Neural progenitor cell (in vitro differentiated cells): ENCODE measurements at regions not wholly inside any gene's neighbourhood (a gene's known extent, or its start where the extent isn't known, plus 50 kb on each side); places are given as distances from the start of the nearest gene placed in this dataset.

Experiments
- DNase-seq: peaks from one replicate; pipeline ENCODE4 v3.0.0-alpha.2; 2016; ENCODE audit warnings: low spot score
- H2AFZ ChIP-seq: fragments of 200-600 bp; sonication (generic); replicated peaks from 2 replicates; pipeline ENCODE4 v1.6.1; 2016; ENCODE audit warnings: antibody characterized with exemption
- H3F3A ChIP-seq: fragments of 200-600 bp; sonication (generic); 2 replicates; pipeline ENCODE4 v1.6.1; 2016; ENCODE audit warnings: antibody characterized with exemption, low read depth
- H3K27ac ChIP-seq: fragments of 200-600 bp; sonication (generic); 2 replicates; pipeline ENCODE4 v1.5.1; 2016; ENCODE audit warnings: mild to moderate bottlenecking
- H3K27me3 ChIP-seq: fragments of 200-600 bp; sonication (generic); 2 replicates; pipeline ENCODE4 v1.6.1; 2016; ENCODE audit warnings: mild to moderate bottlenecking, moderate library complexity
- H3K36me3 ChIP-seq: fragments of 200-600 bp; sonication (generic); 2 replicates; pipeline ENCODE4 v1.5.1; 2016
- H3K4me1 ChIP-seq: fragments of 200-600 bp; sonication (generic); 2 replicates; pipeline ENCODE4 v1.6.1; 2016; ENCODE audit warnings: mixed run types
- H3K4me2 ChIP-seq: fragments of 200-600 bp; sonication (generic); 2 replicates; pipeline ENCODE4 v1.6.1; 2016
- H3K4me3 ChIP-seq: fragments of 200-600 bp; sonication (generic); 2 replicates; pipeline ENCODE4 v1.5.1; 2016
- H3K79me2 ChIP-seq: fragments of 200-600 bp; sonication (generic); 2 replicates; pipeline ENCODE4 v1.6.1; 2016; ENCODE audit warnings: low read depth
- H3K9ac ChIP-seq: fragments of 200-600 bp; sonication (generic); 2 replicates; pipeline ENCODE4 v1.6.1; 2016
- H3K9me3 ChIP-seq: fragments of 200-600 bp; sonication (generic); 2 replicates; pipeline ENCODE4 v1.5.1; 2016; ENCODE audit warnings: low read depth
- H4K20me1 ChIP-seq: fragments of 200-600 bp; sonication (generic); 2 replicates; pipeline ENCODE4 v1.6.1; 2016; ENCODE audit warnings: low read depth
- H3K27ac Mint-ChIP-seq: 3 replicates; pipeline ENCODE4 v1.8.0; 2021; ENCODE audit warnings: mixed read lengths
- H3K27me3 Mint-ChIP-seq: 2 replicates; pipeline ENCODE4 v1.8.0; 2022; ENCODE audit warnings: low read depth, mild to moderate bottlenecking, inconsistent platforms, moderate library complexity, mixed read lengths; ENCODE audit not compliant: insufficient read depth
- H3K36me3 Mint-ChIP-seq: 3 replicates; pipeline ENCODE4 v1.8.0; 2021; ENCODE audit warnings: mixed read lengths
- H3K4me1 Mint-ChIP-seq: 3 replicates; pipeline ENCODE4 v1.8.0; 2021; ENCODE audit warnings: mixed read lengths
- H3K4me3 Mint-ChIP-seq: 3 replicates; pipeline ENCODE4 v1.8.0; 2021; ENCODE audit warnings: mild to moderate bottlenecking, moderate library complexity, mixed read lengths
- H3K9me3 Mint-ChIP-seq: 3 replicates; pipeline ENCODE4 v1.8.0; 2020; ENCODE audit warnings: mixed read lengths
- EZH2 ChIP-seq: fragments of 200-600 bp; sonication (generic); IDR thresholded peaks from 2 replicates; pipeline ENCODE4 v1.6.1; 2017; ENCODE audit warnings: antibody characterized with exemption, mild to moderate bottlenecking, moderate library complexity
- EZH2phosphoT487 ChIP-seq: fragments of 200-600 bp; sonication (generic); IDR thresholded peaks from 2 replicates; pipeline ENCODE4 v1.6.1; 2017; ENCODE audit warnings: antibody characterized with exemption
- TF ChIP-seq, protein P1 (sequence below): fragments of 200-600 bp; sonication (generic); IDR thresholded peaks from 2 replicates; pipeline ENCODE4 v1.5.1; 2017; ENCODE audit warnings: antibody characterized with exemption, mild to moderate bottlenecking

DNA sequence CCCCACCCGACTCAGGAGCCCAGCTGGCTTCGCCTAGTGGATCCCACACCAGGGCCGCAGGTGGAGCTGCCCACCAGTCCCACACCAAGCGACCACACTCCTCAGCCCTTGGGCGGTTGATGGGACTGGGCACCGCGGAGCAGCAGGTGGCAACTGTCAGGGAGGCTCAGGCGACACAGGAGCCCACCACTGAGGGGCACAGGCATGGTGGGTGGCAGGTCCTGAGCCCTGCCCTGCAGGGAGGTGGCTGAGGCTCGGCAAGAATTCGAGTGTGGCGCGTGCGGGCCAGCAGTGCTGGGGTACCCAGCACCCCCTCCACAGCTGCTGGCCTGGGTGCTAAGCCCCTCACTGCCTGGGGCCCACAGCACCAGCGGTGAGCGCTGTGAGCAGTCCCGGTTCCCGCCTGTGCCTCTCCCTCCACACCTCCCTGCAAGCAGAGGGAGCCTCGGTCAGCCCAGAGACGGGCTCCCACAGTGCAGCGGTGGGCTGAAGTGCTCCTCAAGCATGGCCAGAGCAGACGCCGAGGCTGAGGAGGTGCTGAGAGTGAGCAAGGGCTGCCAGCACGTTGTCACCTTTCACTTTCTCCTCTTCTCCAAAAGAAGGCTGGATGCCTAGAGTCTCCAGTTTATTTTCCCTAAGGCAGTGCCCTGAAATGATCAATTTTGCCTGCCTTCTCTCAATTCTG, 1440.7 kb upstream of the ZEB2 start:
- no peak for DNase-seq
- Histone ChIP-seq H4K20me1 (no peaks in the 10 kb centered on the region), H3K36me3 (no peaks in the 10 kb centered on the region), H3K9me3 (peaks cover 4% of the 10 kb centered on the region), H3K27ac (no peak overlapping the region), H3F3A (no peaks in the 10 kb centered on the region), H3K4me2 (no peak overlapping the region), H2AFZ (no peak overlapping the region), H3K27me3 (no peaks in the 10 kb centered on the region), H3K9ac (no peak overlapping the region), H3K4me1 (no peaks in the 10 kb centered on the region), H3K79me2 (no peaks in the 10 kb centered on the region), H3K4me3 (no peak overlapping the region)
- Mint-ChIP-seq H3K9me3 (peaks cover 48% of the 10 kb centered on the region), H3K4me3 (no peak overlapping the region), H3K27ac (no peak overlapping the region), H3K4me1 (no peaks in the 10 kb centered on the region), H3K27me3 (no peaks in the 10 kb centered on the region), H3K36me3 (no peaks in the 10 kb centered on the region)
- TF ChIP-seq EZH2phosphoT487 = no peak

DNA sequence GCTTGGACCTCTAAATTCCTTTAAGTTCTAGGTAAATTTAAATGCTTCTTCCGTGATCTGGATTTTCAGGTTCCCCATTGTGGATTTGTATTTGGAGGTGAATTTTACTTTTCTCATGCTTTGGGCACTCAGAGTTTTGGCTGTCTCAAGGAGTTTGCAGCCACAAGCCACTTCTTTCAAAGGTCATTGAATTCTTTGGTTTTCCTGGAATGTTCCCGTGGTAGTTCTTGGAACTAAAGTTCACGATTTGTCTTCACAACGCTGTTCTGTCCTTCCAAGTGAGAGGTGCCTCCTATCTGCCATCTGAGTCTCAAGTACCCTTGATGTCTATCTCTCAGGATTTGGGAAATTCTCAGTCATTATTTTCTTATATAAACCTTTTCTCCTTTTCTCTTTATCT, 1438.7 kb upstream of the ZEB2 start:
- H3K27ac Mint-ChIP-seq = no peak overlapping the region
- Histone ChIP-seq H3F3A (no peaks in the 10 kb centered on the region), H2AFZ (no peak overlapping the region)

DNA sequence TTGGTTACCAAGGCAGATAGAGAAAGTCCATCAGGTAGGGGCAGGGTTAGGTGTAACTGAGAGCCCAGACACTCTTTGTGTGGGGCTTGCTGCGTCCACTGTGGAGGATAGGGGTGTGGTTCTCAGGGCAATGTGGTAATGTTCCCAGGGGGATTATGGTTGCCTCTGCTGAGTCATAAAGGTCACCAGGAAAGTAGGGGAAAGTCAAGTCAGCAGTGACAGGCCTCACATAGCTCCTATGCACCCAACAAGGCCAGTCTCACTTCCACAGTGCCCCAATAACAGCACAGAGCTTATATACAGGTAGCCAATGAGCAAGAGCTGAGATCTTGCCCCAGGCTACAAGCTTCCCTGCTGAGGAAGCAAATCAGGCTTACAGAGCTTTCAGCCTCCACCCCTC, 1438.0 kb upstream of the ZEB2 start:
- TF ChIP-seq EZH2 (no peak), EZH2phosphoT487 (no peak)
- TF ChIP-seq, protein P1, sequence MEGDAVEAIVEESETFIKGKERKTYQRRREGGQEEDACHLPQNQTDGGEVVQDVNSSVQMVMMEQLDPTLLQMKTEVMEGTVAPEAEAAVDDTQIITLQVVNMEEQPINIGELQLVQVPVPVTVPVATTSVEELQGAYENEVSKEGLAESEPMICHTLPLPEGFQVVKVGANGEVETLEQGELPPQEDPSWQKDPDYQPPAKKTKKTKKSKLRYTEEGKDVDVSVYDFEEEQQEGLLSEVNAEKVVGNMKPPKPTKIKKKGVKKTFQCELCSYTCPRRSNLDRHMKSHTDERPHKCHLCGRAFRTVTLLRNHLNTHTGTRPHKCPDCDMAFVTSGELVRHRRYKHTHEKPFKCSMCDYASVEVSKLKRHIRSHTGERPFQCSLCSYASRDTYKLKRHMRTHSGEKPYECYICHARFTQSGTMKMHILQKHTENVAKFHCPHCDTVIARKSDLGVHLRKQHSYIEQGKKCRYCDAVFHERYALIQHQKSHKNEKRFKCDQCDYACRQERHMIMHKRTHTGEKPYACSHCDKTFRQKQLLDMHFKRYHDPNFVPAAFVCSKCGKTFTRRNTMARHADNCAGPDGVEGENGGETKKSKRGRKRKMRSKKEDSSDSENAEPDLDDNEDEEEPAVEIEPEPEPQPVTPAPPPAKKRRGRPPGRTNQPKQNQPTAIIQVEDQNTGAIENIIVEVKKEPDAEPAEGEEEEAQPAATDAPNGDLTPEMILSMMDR = no peak
- H3K9me3 Mint-ChIP-seq = peaks cover 57% of the 10 kb centered on the region

More for the DNA sequence above, 1438.7 kb upstream of the ZEB2 start:
- H3K4me2 ChIP-seq = no peak overlapping the region
- DNase-seq = no peak
- H3K4me3 ChIP-seq = no peak overlapping the region
- no peaks in the 10 kb centered on the region for H3K79me2 ChIP-seq
- H3K9ac ChIP-seq = no peak overlapping the region
- H3K27me3 Mint-ChIP-seq = no peaks in the 10 kb centered on the region
- H3K36me3 ChIP-seq = no peaks in the 10 kb centered on the region
- H3K4me3 Mint-ChIP-seq = no peak overlapping the region
- H3K27ac ChIP-seq = no peak overlapping the region
- H3K9me3 ChIP-seq = peaks cover 7% of the 10 kb centered on the region
- no peaks in the 10 kb centered on the region for H3K4me1 ChIP-seq
- no peaks in the 10 kb centered on the region for H3K36me3 Mint-ChIP-seq
- H3K27me3 ChIP-seq = no peaks in the 10 kb centered on the region
- peaks cover 55% of the 10 kb centered on the region for H3K9me3 Mint-ChIP-seq
- H3K4me1 Mint-ChIP-seq = no peaks in the 10 kb centered on the region
- TF ChIP-seq EZH2phosphoT487 (no peak), EZH2 (no peak)
- TF ChIP-seq, protein P1 = no peak
- no peaks in the 10 kb centered on the region for H4K20me1 ChIP-seq

DNA sequence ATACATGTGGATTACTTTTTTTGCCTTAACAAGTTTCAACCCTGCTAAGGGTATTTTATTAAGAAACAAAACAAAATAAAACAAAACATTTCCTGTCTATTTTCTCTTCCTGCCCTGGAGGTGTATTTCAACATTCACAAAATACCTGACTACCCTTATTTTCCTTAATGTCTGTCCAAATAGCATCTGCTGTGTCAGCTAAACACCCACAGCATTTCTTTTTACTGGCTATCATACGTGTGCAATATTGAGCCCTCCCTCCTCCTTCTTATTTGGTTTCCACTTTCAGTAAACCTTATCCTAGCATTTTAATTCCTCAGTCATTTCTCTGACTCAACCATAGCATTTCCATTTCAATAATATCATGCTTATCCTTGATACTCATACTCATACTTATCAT, 1420.0 kb upstream of the ZEB2 start:
- Mint-ChIP-seq H3K36me3 (peaks cover 2% of the 10 kb centered on the region), H3K4me3 (no peak overlapping the region), H3K27me3 (no peaks in the 10 kb centered on the region), H3K4me1 (peaks cover 23% of the 10 kb centered on the region), H3K9me3 (peaks cover 11% of the 10 kb centered on the region), H3K27ac (no peak overlapping the region)
- no peak overlapping the region for H2AFZ ChIP-seq
- H4K20me1 ChIP-seq = no peaks in the 10 kb centered on the region
- no peaks in the 10 kb centered on the region for H3F3A ChIP-seq
- H3K9ac ChIP-seq = no peak overlapping the region
- H3K4me1 ChIP-seq = peaks cover 19% of the 10 kb centered on the region
- no peaks in the 10 kb centered on the region for H3K36me3 ChIP-seq
- TF ChIP-seq, protein P1 = no peak
- no peak for TF ChIP-seq EZH2phosphoT487
- TF ChIP-seq EZH2 = no peak
- no peak overlapping the region for H3K27ac ChIP-seq
- H3K9me3 ChIP-seq = peaks cover 7% of the 10 kb centered on the region
- no peaks in the 10 kb centered on the region for H3K79me2 ChIP-seq
- no peak overlapping the region for H3K4me3 ChIP-seq
- H3K4me2 ChIP-seq = no peak overlapping the region
- H3K27me3 ChIP-seq = no peaks in the 10 kb centered on the region
- no peak for DNase-seq

More for the DNA sequence above, 1438.0 kb upstream of the ZEB2 start:
- H3K4me2 ChIP-seq = no peak overlapping the region
- no peaks in the 10 kb centered on the region for H3K36me3 ChIP-seq
- H4K20me1 ChIP-seq = no peaks in the 10 kb centered on the region
- H3K36me3 Mint-ChIP-seq = no peaks in the 10 kb centered on the region
- H3F3A ChIP-seq = no peaks in the 10 kb centered on the region
- H3K4me1 ChIP-seq = no peaks in the 10 kb centered on the region
- no peak for DNase-seq
- peaks cover 7% of the 10 kb centered on the region for H3K9me3 ChIP-seq
- no peak overlapping the region for H3K9ac ChIP-seq
- H3K27ac Mint-ChIP-seq = no peak overlapping the region
- no peaks in the 10 kb centered on the region for H3K79me2 ChIP-seq
- no peak overlapping the region for H3K27ac ChIP-seq
- H2AFZ ChIP-seq = no peak overlapping the region
- no peaks in the 10 kb centered on the region for H3K27me3 ChIP-seq
- H3K27me3 Mint-ChIP-seq = no peaks in the 10 kb centered on the region
- H3K4me3 ChIP-seq = no peak overlapping the region
- H3K4me3 Mint-ChIP-seq = no peak overlapping the region
- H3K4me1 Mint-ChIP-seq = no peaks in the 10 kb centered on the region
